Cardiac fibroblast (primary cell): ENCODE measurements at regions not wholly inside any gene's neighbourhood (a gene's known extent, or its start where the extent isn't known, plus 50 kb on each side); places are given as distances from the start of the nearest gene placed in this dataset.
"Not testable (repeated sequence)": the region's sequence is repeated elsewhere in the genome, so short reads cannot be mapped to it uniquely, and the experiment has no call there.

ENCODE experiments used
- DNase-seq, 2 donors: peaks; one replicate each; pipeline versions ENCODE4 v3.0.0 to v3.0.0-alpha.2; 2010; ENCODE audit warnings: low read depth in 2 of 2
- H3K4me3 ChIP-seq, 2 donors: replicated peaks in 1 of 2; 1 replicate in 1 of 2; 2 replicates in 1 of 2; pipeline ENCODE4 v1.5.1; 2011; ENCODE audit warnings: low read depth in 2 of 2, low read length in 2 of 2, mild to moderate bottlenecking in 2 of 2, moderate library complexity in 1 of 2
- TF ChIP-seq, protein P1 (sequence below): IDR thresholded peaks from one replicate; pipeline ENCODE4 v1.5.1; 2011; ENCODE audit warnings: low read depth, mild to moderate bottlenecking, low read length, inconsistent platforms

DNA sequence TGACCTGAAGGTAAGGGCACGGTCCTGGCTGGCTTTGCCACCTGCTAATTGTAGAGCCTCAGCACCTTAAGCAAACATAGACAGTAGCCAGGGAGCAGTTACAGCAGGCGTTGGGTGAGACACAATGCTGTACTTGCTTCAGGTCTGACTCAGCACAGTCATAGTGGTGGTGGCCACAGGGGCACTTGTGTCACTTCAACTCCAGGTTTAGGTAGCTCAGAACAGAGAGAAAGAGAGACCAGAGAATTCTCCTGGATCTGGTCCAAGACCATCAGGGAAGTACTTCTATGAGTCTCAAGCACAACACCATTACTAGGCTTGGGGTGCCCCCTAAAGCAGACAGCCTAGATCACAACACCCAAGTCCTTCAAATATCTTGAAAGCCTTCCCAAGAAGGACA is 204.4 kb downstream of the OTOL1 start:
- TF ChIP-seq, protein P1, sequence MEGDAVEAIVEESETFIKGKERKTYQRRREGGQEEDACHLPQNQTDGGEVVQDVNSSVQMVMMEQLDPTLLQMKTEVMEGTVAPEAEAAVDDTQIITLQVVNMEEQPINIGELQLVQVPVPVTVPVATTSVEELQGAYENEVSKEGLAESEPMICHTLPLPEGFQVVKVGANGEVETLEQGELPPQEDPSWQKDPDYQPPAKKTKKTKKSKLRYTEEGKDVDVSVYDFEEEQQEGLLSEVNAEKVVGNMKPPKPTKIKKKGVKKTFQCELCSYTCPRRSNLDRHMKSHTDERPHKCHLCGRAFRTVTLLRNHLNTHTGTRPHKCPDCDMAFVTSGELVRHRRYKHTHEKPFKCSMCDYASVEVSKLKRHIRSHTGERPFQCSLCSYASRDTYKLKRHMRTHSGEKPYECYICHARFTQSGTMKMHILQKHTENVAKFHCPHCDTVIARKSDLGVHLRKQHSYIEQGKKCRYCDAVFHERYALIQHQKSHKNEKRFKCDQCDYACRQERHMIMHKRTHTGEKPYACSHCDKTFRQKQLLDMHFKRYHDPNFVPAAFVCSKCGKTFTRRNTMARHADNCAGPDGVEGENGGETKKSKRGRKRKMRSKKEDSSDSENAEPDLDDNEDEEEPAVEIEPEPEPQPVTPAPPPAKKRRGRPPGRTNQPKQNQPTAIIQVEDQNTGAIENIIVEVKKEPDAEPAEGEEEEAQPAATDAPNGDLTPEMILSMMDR, result no peak
- H3K4me3 ChIP-seq, result no peak overlapping the region
- no peak for DNase-seq

DNA sequence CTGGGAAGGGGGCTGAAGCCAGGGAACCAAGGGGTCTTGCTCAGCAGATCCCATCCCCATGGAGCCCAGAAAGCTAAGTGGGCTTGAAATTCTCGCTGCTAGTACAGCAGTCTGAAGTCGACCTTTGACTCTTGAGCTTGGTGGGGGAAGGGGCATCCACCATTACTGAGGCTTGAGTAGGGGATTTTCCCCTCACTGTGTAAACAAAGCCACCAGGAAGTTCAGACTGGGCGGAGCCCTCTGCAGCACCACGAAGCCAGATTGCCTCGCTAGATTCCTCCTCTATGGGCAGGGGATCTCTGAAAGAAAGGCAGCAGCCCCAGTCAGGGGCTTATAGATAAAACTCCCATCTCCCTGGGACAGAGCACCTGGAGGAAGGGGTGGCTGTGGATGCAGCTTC is 210.6 kb downstream of the OTOL1 start:
- H3K4me3 ChIP-seq, DNase-seq: not testable (repeated sequence)

DNA sequence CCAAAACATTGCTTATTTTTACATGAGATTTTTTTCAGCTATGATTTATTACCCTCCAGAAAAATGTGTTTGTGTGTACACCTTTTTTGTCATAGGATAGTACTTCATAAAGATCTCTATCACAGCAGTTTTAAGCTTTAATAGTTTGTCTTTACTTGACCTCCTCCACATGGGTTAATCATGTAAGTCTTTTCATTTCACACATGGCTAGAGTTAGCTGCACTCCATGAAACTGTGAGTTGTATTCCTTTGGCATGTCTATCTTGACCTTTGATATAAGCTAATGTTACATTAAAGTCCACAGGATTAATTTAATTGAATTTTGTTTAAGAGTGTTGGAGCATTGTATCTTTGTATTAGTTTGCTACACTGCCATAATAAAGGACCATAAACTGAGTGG is 217.1 kb downstream of the OTOL1 start:
- DNase-seq, result no peak
- TF ChIP-seq, protein P1, result no peak
- no peak overlapping the region for H3K4me3 ChIP-seq

DNA sequence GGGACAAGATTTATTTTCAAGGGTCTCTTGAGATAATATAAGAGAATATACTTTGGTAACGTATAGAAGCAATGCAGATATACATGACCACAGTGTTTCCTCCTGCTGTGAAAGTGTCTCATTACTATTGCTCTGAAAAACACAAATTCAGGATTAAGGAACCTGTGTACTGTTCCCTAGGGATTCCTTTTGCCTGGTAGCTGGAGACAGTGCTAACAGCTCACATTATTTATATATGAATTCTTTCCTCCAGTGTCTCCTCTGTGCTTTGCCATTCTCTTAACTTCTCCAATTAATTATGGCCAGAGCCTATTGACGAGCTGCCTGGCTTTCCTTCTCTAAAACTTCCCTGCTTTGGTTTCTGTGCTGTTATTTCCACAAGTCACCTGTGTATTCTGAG is 235.4 kb downstream of the OTOL1 start:
- no peak for DNase-seq
- no peak overlapping the region for H3K4me3 ChIP-seq
- TF ChIP-seq, protein P1, result no peak

DNA sequence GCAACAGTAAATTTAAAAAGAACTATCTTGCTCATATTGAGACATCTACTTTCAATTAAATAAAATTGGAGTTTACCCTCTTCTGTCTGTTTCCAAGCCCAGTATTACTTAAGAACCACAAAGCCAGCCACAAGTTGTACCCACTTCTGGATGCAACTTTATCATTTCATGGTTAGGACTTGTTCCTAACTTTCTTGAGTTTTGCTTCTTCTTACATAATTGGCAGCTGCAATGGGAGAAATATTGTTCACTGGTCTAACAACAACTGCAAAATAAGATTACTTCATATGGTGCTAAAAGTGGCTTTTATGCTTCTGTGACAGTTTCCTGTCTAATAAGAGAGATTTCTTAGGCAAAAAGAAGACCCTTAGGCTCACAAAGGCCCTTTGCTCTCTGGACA is 240.6 kb downstream of the OTOL1 start:
- TF ChIP-seq, protein P1, result no peak
- no peak for DNase-seq
- no peak overlapping the region for H3K4me3 ChIP-seq

DNA sequence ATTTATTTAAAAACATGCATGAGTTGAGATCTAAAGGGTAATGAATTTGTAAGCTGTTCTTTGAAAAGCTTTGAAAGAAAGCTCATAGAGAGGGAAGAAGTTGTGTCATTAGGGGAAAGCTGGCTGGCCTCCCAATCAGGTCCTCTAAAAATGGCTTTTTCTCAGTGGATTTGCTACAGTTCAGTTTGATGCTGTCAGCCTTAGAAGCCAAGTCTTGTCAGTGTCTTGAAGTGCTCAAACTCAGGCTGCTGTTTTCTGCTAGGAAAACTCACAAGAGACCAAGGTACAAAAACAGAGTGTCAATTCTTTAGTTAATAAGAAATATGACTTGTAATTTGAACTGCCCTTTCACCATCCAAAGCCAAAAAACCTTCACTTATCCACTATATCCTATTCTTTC is 243.8 kb downstream of the OTOL1 start:
- DNase-seq, result no peak
- TF ChIP-seq, protein P1, result no peak
- H3K4me3 ChIP-seq, result no peak overlapping the region

DNA sequence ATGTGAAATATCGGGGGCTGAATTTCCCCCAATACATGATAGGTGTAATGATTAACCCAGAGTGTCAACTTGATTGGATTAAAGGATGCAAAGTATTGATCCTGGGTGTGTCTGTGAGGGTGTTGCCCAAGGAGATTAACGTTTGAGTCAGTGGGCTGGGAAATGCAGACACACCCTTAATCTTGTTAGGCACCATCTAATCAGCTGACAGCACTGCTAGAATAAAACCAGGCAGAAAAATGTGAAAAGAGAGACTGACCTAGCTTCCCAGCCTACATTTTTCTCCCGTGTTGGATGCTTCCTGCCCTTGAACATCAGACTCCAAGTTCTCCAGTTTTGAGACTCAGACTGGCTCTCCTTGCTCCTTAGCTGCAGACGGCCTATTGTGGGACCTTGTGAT is 247.8 kb downstream of the OTOL1 start:
- no peak for DNase-seq
- H3K4me3 ChIP-seq, result no peak overlapping the region
- TF ChIP-seq, protein P1, result no peak

DNA sequence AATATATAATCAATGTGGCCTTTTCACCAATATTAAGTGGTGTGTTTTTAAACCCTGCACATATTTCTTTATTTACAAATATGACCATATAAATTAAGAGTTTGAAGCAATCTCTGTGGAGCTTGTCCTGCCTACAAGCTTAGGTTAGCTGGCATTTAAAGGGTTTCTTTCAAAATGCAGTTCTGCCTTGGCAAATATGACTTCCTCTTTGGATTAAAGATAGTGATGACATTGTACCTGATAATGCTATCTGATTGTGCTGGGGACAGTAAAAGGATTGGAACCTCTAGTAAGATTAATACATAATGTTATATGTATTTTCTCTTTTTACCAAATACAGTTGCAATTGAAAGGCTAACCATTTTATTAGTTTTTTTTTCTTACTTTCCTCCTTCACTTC is 249.1 kb downstream of the OTOL1 start:
- TF ChIP-seq, protein P1, result no peak
- H3K4me3 ChIP-seq, result no peak overlapping the region
- DNase-seq, result no peak
